B cell (primary cell): ENCODE measurements at regions not wholly inside any gene's neighbourhood (a gene's known extent, or its start where the extent isn't known, plus 50 kb on each side); places are given as distances from the start of the nearest gene placed in this dataset.

Experiments
- ATAC-seq: fragments of 200-7000 bp; cut with Tn5 transposase; one replicate; pipeline ENCODE4 v1.10.0; 2021; ENCODE audit warnings: low read depth, mild to moderate bottlenecking, moderate number of reproducible peaks, moderate library complexity
- CTCF ChIA-PET: fragments of 350-600 bp; sonication (Branson Sonifier 250); formaldehyde crosslinking; loops from one replicate; lab custom pipeline; 2021; ENCODE audit warnings: antibody characterized with exemption, inconsistent platforms; lab: Charles Lee
- POLR2A ChIA-PET: fragments of 350-600 bp; sonication (Branson Sonifier 250); formaldehyde crosslinking; loops from one replicate; lab custom pipeline; 2021; ENCODE audit warnings: antibody characterized with exemption; lab: Charles Lee
- DNase-seq: peaks from one replicate; pipeline ENCODE4 v3.0.0; 2013
- H2AFZ ChIP-seq: 2 replicates; pipeline ENCODE4 v1.6.1; 2012; ENCODE audit warnings: mild to moderate bottlenecking, low read depth, low read length; ENCODE audit not compliant: insufficient read depth, poor library complexity, severe bottlenecking
- H3K27ac ChIP-seq, 2 donors: 1 replicate in 1 of 2; 2 replicates in 1 of 2; pipeline ENCODE4 v1.5.1; 2012 to 2013; ENCODE audit warnings: low read length in 2 of 2, mild to moderate bottlenecking in 2 of 2, moderate library complexity in 1 of 2
- H3K27me3 ChIP-seq, 4 experiments: fragments of 200-600 bp in 1 of 4; sonication (generic) in 1 of 4; replicated peaks in 1 of 4; 1 replicate in 2 of 4; 2 replicates in 2 of 4; pipeline versions ENCODE4 v1.6.1 to v1.7.0; 2013 to 2016; ENCODE audit warnings: low read length in 3 of 4, mild to moderate bottlenecking in 2 of 4, mixed read lengths in 1 of 4, moderate library complexity in 1 of 4; ENCODE audit not compliant: insufficient read depth in 4 of 4, control insufficient read depth in 3 of 4; ENCODE audit errors: control extremely low read depth in 1 of 4
- H3K36me3 ChIP-seq, 2 experiments: replicated peaks in 1 of 2; 1 replicate in 1 of 2; 2 replicates in 1 of 2; pipeline versions ENCODE4 v1.6.1 to v1.7.1; 2013; ENCODE audit warnings: low read length in 1 of 2; ENCODE audit not compliant: insufficient read depth in 2 of 2, control insufficient read depth in 1 of 2; ENCODE audit errors: control extremely low read depth in 1 of 2, extremely low read depth in 1 of 2
- H3K4me1 ChIP-seq, 2 donors: fragments of 200-600 bp in 1 of 2; sonication (generic) in 1 of 2; 1 replicate in 1 of 2; 2 replicates in 1 of 2; pipeline versions ENCODE4 v1.5.1 to v1.6.1; 2013 to 2017; ENCODE audit warnings: low read length in 2 of 2; ENCODE audit not compliant: control insufficient read depth in 2 of 2, insufficient read depth in 2 of 2
- H3K4me2 ChIP-seq: replicated peaks from 2 replicates; pipeline ENCODE3; 2012; ENCODE audit warnings: mild to moderate bottlenecking, low read depth, low read length; ENCODE audit not compliant: poor library complexity, severe bottlenecking
- H3K4me3 ChIP-seq, 5 experiments: fragments of 200-600 bp in 1 of 5; sonication (generic) in 1 of 5; 1 replicate in 3 of 5; 2 replicates in 2 of 5; pipeline versions ENCODE4 v1.5.1 to v1.7.0; 2011 to 2016; ENCODE audit warnings: low read length in 4 of 5, mild to moderate bottlenecking in 4 of 5, low read depth in 2 of 5, control low read depth in 1 of 5, moderate library complexity in 1 of 5; ENCODE audit not compliant: insufficient read depth in 1 of 5; ENCODE audit errors: control extremely low read depth in 1 of 5, extremely low read depth in 1 of 5
- H3K79me2 ChIP-seq: fragments of 200-600 bp; sonication (generic); one replicate; pipeline ENCODE4 v1.6.0; 2016; ENCODE audit warnings: low read length; ENCODE audit not compliant: control insufficient read depth, insufficient read depth
- H3K9ac ChIP-seq: fragments of 200-600 bp; sonication (generic); 2 replicates; pipeline ENCODE4 v1.6.1; 2017; ENCODE audit warnings: mild to moderate bottlenecking, low read length, moderate library complexity
- H3K9me3 ChIP-seq, 3 donors: one replicate each; pipeline versions ENCODE4 v1.6.1 to v1.7.1; 2013; ENCODE audit warnings: low read length in 2 of 3; ENCODE audit not compliant: control insufficient read depth in 2 of 3, insufficient read depth in 1 of 3; ENCODE audit errors: control extremely low read depth in 1 of 3
- H4K20me1 ChIP-seq: 2 replicates; pipeline ENCODE4 v1.6.0; 2012; ENCODE audit warnings: mild to moderate bottlenecking, low read length; ENCODE audit not compliant: insufficient read depth, control insufficient read depth, poor library complexity, severe bottlenecking
- H3K27ac Mint-ChIP-seq: one replicate; pipeline ENCODE4 v1.8.0; 2021; ENCODE audit warnings: mixed read lengths
- H3K27me3 Mint-ChIP-seq: one replicate; pipeline ENCODE4 v1.8.0; 2021; ENCODE audit warnings: mixed read lengths
- H3K4me1 Mint-ChIP-seq: one replicate; pipeline ENCODE4 v1.8.0; 2021; ENCODE audit warnings: mixed read lengths
- H3K4me3 Mint-ChIP-seq: one replicate; pipeline ENCODE4 v1.8.0; 2021; ENCODE audit warnings: mixed read lengths
- H3K9me3 Mint-ChIP-seq: one replicate; pipeline ENCODE4 v1.8.0; 2022; ENCODE audit warnings: mixed read lengths; ENCODE audit not compliant: insufficient read depth
- EZH2 ChIP-seq: IDR thresholded peaks from 2 replicates; pipeline ENCODE4 v1.6.1; 2012; ENCODE audit warnings: borderline replicate concordance, low read depth, mild to moderate bottlenecking, moderate library complexity, low read length; ENCODE audit not compliant: insufficient read depth, poor library complexity, severe bottlenecking
- WGBS: methylation state at CpG from one replicate; pipeline ENCODE4 v1.1.5; 2013; ENCODE audit warnings: missing lambda C conversion rate; ENCODE audit not compliant: insufficient coverage; 5-methylcytosine and 5-hydroxymethylcytosine counted together
- intact Hi-C: fragments of 100-400 bp; cut with micrococcal nuclease; formaldehyde crosslinking; loops from one replicate; pipeline ENCODE4 v1.10.0; 2022
- TF ChIP-seq, protein P1 (sequence below): fragments of 200-600 bp; IDR thresholded peaks from one replicate; pipeline ENCODE4 v1.8.0; 2022; ENCODE audit warnings: antibody characterized with exemption, mild to moderate bottlenecking

DNA sequence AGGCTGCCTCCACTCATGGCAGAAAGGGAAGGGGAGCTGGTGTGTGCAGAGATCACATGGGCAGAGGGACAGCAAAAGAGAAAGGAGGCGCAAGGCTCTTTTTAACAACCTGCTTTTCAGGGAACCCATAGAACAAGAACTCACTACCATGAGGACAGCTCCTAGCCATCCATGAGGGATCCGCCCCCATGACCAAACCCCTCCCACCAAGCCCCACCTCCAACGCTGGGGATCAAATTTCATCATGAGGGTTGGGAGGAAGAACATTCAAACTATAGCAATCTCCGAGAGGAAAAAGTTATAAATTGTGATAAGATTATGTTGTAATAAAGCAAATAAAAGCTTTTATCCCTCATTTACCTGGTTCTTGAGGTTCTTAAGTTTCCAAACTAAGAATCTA, 84.7 kb upstream of the LMCD1 start:
- Mint-ChIP-seq H3K4me1 (peaks cover 3% of the 10 kb centered on the region), H3K27me3 (no peaks in the 10 kb centered on the region), H3K9me3 (no peaks in the 10 kb centered on the region), H3K27ac (no peak overlapping the region), H3K4me3 (no peak overlapping the region)
- Histone ChIP-seq H3K36me3 (no peaks in the 10 kb centered on the region), H3K27me3 (no peaks in the 10 kb centered on the region), H3K9me3 (no peaks in the 10 kb centered on the region), H3K4me3 (no peak overlapping the region), H3K27ac (no peak overlapping the region), H4K20me1 (no peaks in the 10 kb centered on the region), H3K9ac (no peak overlapping the region), H3K79me2 (no peaks in the 10 kb centered on the region), H3K4me2 (no peak overlapping the region), H2AFZ (peak overlapping the region; percentile 25), H3K4me1 (no peaks in the 10 kb centered on the region)
- ChIA-PET CTCF (interaction anchor here (0.6 to 4.4 kb wide), 21 partner anchors 9 to 1621 kb away, joined by 3 to 47 read pairs (median 4); no protein-coding TSS in a partner anchor), POLR2A (no interaction called here)
- ATAC-seq: no peak
- no peak for TF ChIP-seq EZH2
- TF ChIP-seq, protein P1, sequence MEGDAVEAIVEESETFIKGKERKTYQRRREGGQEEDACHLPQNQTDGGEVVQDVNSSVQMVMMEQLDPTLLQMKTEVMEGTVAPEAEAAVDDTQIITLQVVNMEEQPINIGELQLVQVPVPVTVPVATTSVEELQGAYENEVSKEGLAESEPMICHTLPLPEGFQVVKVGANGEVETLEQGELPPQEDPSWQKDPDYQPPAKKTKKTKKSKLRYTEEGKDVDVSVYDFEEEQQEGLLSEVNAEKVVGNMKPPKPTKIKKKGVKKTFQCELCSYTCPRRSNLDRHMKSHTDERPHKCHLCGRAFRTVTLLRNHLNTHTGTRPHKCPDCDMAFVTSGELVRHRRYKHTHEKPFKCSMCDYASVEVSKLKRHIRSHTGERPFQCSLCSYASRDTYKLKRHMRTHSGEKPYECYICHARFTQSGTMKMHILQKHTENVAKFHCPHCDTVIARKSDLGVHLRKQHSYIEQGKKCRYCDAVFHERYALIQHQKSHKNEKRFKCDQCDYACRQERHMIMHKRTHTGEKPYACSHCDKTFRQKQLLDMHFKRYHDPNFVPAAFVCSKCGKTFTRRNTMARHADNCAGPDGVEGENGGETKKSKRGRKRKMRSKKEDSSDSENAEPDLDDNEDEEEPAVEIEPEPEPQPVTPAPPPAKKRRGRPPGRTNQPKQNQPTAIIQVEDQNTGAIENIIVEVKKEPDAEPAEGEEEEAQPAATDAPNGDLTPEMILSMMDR: no peak
- no CpG with 5 or more reads among the region's 4 CpGs for WGBS
- intact Hi-C loops: loop anchor here (1.0 kb wide), 1 partner anchor 93 kb away; no protein-coding TSS in a partner anchor
- DNase-seq: no peak

- Mint-ChIP-seq H3K9me3 (no peaks in the 10 kb centered on the region), H3K4me3 (no peak overlapping the region), H3K27ac (no peak overlapping the region), H3K4me1 (peaks cover 3% of the 10 kb centered on the region), H3K27me3 (no peaks in the 10 kb centered on the region)
- no peaks in the 10 kb centered on the region for H3K27me3 ChIP-seq
- no peaks in the 10 kb centered on the region for H3K79me2 ChIP-seq
- no peak overlapping the region for H3K9ac ChIP-seq
- intact Hi-C loops: no loop called here
- no peaks in the 10 kb centered on the region for H3K4me1 ChIP-seq
- no peaks in the 10 kb centered on the region for H3K9me3 ChIP-seq
- ATAC-seq (no peak), DNase-seq (no peak)
- no peak overlapping the region for H3K4me2 ChIP-seq
- H2AFZ ChIP-seq: no peak overlapping the region
- TF ChIP-seq EZH2: no peak
- CTCF ChIA-PET: interaction anchor here (1.0 kb wide), 1 partner anchor 27 kb away, joined by 3 read pairs; no protein-coding TSS in a partner anchor
- H4K20me1 ChIP-seq: no peaks in the 10 kb centered on the region
- H3K36me3 ChIP-seq: no peaks in the 10 kb centered on the region
- POLR2A ChIA-PET: no interaction called here
- 92% methylated on average over 1 of the region's 2 CpGs for WGBS
- no peak overlapping the region for H3K4me3 ChIP-seq
- H3K27ac ChIP-seq: no peak overlapping the region
These were observed 81.0 kb upstream of the LMCD1 start for GRCh38 chr3:8420612-8421011.
